ENCODE measurements at regions not wholly inside any gene's neighbourhood (a gene's known extent, or its start where the extent isn't known, plus 50 kb on each side); places are given as distances from the start of the nearest gene placed in this dataset.

- no peak for TF ChIP-seq CTCF (IDR thresholded peaks at IDR 0.05; ENCODE audit: low read length)
- no peak for TF ChIP-seq EZH2 (IDR thresholded peaks at IDR 0.05; ENCODE audit: borderline replicate concordance, low read length)
Measured at GRCh38 chr10:113287592-113287991, 265.3 kb upstream of the HABP2 start.

Measured in OCI-LY1 (cell line).